CD8-positive, alpha-beta memory T cell (primary cell): ENCODE measurements at regions not wholly inside any gene's neighbourhood (a gene's known extent, or its start where the extent isn't known, plus 50 kb on each side); places are given as distances from the start of the nearest gene placed in this dataset.

Experiments
- CTCF ChIA-PET: fragments of 350-600 bp; sonication (Branson Sonifier 250); formaldehyde crosslinking; loops from one replicate; lab custom pipeline; 2021; ENCODE audit warnings: antibody characterized with exemption; lab: Charles Lee
- POLR2A ChIA-PET: fragments of 350-600 bp; sonication (Branson Sonifier 250); formaldehyde crosslinking; loops from one replicate; lab custom pipeline; 2021; ENCODE audit warnings: antibody characterized with exemption; lab: Charles Lee
- DNase-seq, 5 donors: peaks; one replicate each; pipeline versions ENCODE4 v3.0.0 to v3.0.0-alpha.2; 2020 to 2022; ENCODE audit warnings: mixed read lengths in 1 of 5
- H3K27ac ChIP-seq: one replicate; pipeline ENCODE4 v1.7.0; 2013; ENCODE audit warnings: low read depth, mild to moderate bottlenecking, low read length, moderate library complexity
- H3K27me3 ChIP-seq: 2 replicates; pipeline ENCODE4 v1.7.0; 2013; ENCODE audit warnings: low read length, mild to moderate bottlenecking; ENCODE audit not compliant: insufficient read depth, poor library complexity, severe bottlenecking
- H3K36me3 ChIP-seq: 2 replicates; pipeline ENCODE4 v1.7.0; 2013; ENCODE audit warnings: mild to moderate bottlenecking, low read length, moderate library complexity; ENCODE audit not compliant: insufficient read depth
- H3K4me1 ChIP-seq: 2 replicates; pipeline ENCODE4 v1.7.0; 2013; ENCODE audit warnings: mild to moderate bottlenecking, low read length, moderate library complexity; ENCODE audit not compliant: insufficient read depth
- H3K4me3 ChIP-seq: 2 replicates; pipeline ENCODE4 v1.7.0; 2013; ENCODE audit warnings: mild to moderate bottlenecking, low read length
- H3K9me3 ChIP-seq: 2 replicates; pipeline ENCODE4 v1.7.0; 2013; ENCODE audit warnings: mild to moderate bottlenecking, low read length
- H3K27ac Mint-ChIP-seq, 8 donors: one replicate each; pipeline ENCODE4 v1.8.0; 2020 to 2021; ENCODE audit warnings: mixed read lengths in 8 of 8, mild to moderate bottlenecking in 6 of 8, inconsistent platforms in 3 of 8, moderate library complexity in 3 of 8
- H3K27me3 Mint-ChIP-seq, 2 donors: one replicate each; pipeline ENCODE4 v1.8.0; 2020 to 2021; ENCODE audit warnings: mixed read lengths in 2 of 2, mild to moderate bottlenecking in 1 of 2, moderate library complexity in 1 of 2
- H3K36me3 Mint-ChIP-seq, 3 donors: one replicate each; pipeline ENCODE4 v1.8.0; 2020 to 2021; ENCODE audit warnings: mixed read lengths in 3 of 3, inconsistent platforms in 1 of 3, mild to moderate bottlenecking in 1 of 3
- H3K4me1 Mint-ChIP-seq, 3 donors: one replicate each; pipeline ENCODE4 v1.8.0; 2020 to 2021; ENCODE audit warnings: mixed read lengths in 3 of 3, inconsistent platforms in 1 of 3, mild to moderate bottlenecking in 1 of 3
- H3K4me3 Mint-ChIP-seq, 7 donors: one replicate each; pipeline ENCODE4 v1.8.0; 2020 to 2021; ENCODE audit warnings: mixed read lengths in 7 of 7, mild to moderate bottlenecking in 6 of 7, moderate library complexity in 4 of 7, inconsistent platforms in 2 of 7
- H3K9me3 Mint-ChIP-seq, 5 donors: one replicate each; pipeline ENCODE4 v1.8.0; 2020 to 2022; ENCODE audit warnings: mixed read lengths in 5 of 5, mild to moderate bottlenecking in 3 of 5, moderate library complexity in 2 of 5, inconsistent platforms in 1 of 5

DNA sequence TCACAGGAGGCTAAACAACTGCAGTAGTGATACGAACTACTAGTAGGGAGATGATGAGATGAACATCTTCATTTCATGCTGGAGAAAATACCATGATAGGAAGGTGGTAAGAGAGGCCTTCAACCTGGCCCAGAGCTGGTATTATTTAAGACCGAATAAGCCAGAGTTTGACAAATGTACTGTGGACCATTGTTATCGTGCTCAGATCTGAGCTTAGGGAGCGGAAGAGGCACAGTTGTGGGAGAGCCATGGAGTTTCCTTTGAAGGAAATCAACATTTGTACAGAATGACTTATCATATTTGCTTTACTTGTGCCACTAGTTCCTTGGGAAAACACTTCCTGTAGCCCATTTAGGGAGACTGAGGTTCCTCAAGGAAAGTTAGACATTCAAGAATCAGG is 260.6 kb upstream of the TNP1 start:
- no peak overlapping the region for H3K4me3 Mint-ChIP-seq
- DNase-seq, result no peak
- peaks cover 0 to 3% (median 0%) of the 10 kb centered on the region in 5 donors for H3K9me3 Mint-ChIP-seq
- H3K4me3 ChIP-seq, result no peak overlapping the region
- H3K36me3 Mint-ChIP-seq, result no peaks in the 10 kb centered on the region
- H3K27ac ChIP-seq, result no peak overlapping the region
- no peaks in the 10 kb centered on the region for H3K4me1 ChIP-seq
- H3K4me1 Mint-ChIP-seq, result no peaks in the 10 kb centered on the region
- no peak overlapping the region for H3K27ac Mint-ChIP-seq
- peaks cover 4 to 5% of the 10 kb centered on the region in 2 donors for H3K27me3 Mint-ChIP-seq
- no peaks in the 10 kb centered on the region for H3K27me3 ChIP-seq
- H3K9me3 ChIP-seq, result no peaks in the 10 kb centered on the region
- ChIA-PET CTCF (no interaction called here), POLR2A (no interaction called here)
- no peaks in the 10 kb centered on the region for H3K36me3 ChIP-seq

- Mint-ChIP-seq H3K4me1 (no peaks in the 10 kb centered on the region), H3K27me3 (peaks cover 4 to 5% of the 10 kb centered on the region in 2 donors), H3K27ac (no peak overlapping the region), H3K4me3 (no peak overlapping the region), H3K36me3 (no peaks in the 10 kb centered on the region), H3K9me3 (peaks cover 0 to 3% (median 0%) of the 10 kb centered on the region in 5 donors)
- no peak for DNase-seq
- no peaks in the 10 kb centered on the region for H3K27me3 ChIP-seq
- H3K36me3 ChIP-seq, result no peaks in the 10 kb centered on the region
- H3K4me3 ChIP-seq, result no peak overlapping the region
- ChIA-PET POLR2A (no interaction called here), CTCF (no interaction called here)
- no peaks in the 10 kb centered on the region for H3K9me3 ChIP-seq
- H3K4me1 ChIP-seq, result no peaks in the 10 kb centered on the region
- H3K27ac ChIP-seq, result no peak overlapping the region
Observed at GRCh38 chr2:217118559-217119284, 258.9 kb upstream of the TNP1 start.

DNA sequence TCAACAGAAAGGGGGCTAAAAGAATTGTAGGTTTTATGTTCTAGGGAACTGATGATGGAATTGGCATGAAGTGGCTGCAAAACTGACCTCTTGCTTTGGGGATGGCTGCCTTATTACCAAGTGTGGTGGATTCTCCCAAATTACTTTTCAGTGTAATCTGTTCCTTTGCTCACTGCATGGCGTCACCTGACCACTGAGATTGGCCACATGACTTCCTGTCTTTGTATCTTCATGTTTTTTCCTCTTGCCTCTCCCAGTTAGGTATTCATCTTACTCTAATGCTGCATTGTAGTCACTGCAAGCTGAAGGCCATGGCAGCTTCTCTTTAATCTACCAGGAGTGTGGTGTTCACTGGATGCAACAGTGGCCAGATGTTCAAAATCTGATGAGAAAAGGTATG is 257.7 kb upstream of the TNP1 start:
- Mint-ChIP-seq H3K27me3 (peaks cover 4 to 7% of the 10 kb centered on the region in 2 donors), H3K4me3 (no peak overlapping the region), H3K4me1 (no peaks in the 10 kb centered on the region), H3K9me3 (peaks cover 0 to 3% (median 0%) of the 10 kb centered on the region in 5 donors), H3K27ac (no peak overlapping the region), H3K36me3 (no peaks in the 10 kb centered on the region)
- no peak for DNase-seq
- no peaks in the 10 kb centered on the region for H3K27me3 ChIP-seq
- CTCF ChIA-PET, result no interaction called here
- no peaks in the 10 kb centered on the region for H3K9me3 ChIP-seq
- POLR2A ChIA-PET, result no interaction called here
- H3K4me1 ChIP-seq, result no peaks in the 10 kb centered on the region
- H3K4me3 ChIP-seq, result no peak overlapping the region
- H3K27ac ChIP-seq, result no peak overlapping the region
- H3K36me3 ChIP-seq, result no peaks in the 10 kb centered on the region

- H3K4me3 Mint-ChIP-seq, result no peak overlapping the region
- H3K36me3 Mint-ChIP-seq, result no peaks in the 10 kb centered on the region
- ChIA-PET POLR2A (no interaction called here), CTCF (no interaction called here)
- H3K27ac ChIP-seq, result no peak overlapping the region
- no peak overlapping the region for H3K27ac Mint-ChIP-seq
- no peaks in the 10 kb centered on the region for H3K9me3 ChIP-seq
- DNase-seq, result no peak
- no peaks in the 10 kb centered on the region for H3K27me3 ChIP-seq
- H3K36me3 ChIP-seq, result no peaks in the 10 kb centered on the region
- H3K4me1 ChIP-seq, result no peaks in the 10 kb centered on the region
- no peak overlapping the region for H3K4me3 ChIP-seq
- peaks cover 4 to 7% of the 10 kb centered on the region in 2 donors for H3K27me3 Mint-ChIP-seq
- peaks cover 0 to 3% (median 0%) of the 10 kb centered on the region in 5 donors for H3K9me3 Mint-ChIP-seq
- H3K4me1 Mint-ChIP-seq, result no peaks in the 10 kb centered on the region
Observed at GRCh38 chr2:217116610-217117009, 256.7 kb upstream of the TNP1 start.

- POLR2A ChIA-PET, result no interaction called here
Observed at GRCh38 chr2:217114117-217114516, 254.3 kb upstream of the TNP1 start.

GRCh38 chr2:217113491-217113890 is 253.6 kb upstream of the TNP1 start:
- Histone ChIP-seq H3K27me3 (no peaks in the 10 kb centered on the region), H3K27ac (no peak overlapping the region), H3K36me3 (no peaks in the 10 kb centered on the region), H3K9me3 (no peaks in the 10 kb centered on the region), H3K4me3 (no peak overlapping the region), H3K4me1 (no peaks in the 10 kb centered on the region)
- Mint-ChIP-seq H3K36me3 (no peaks in the 10 kb centered on the region), H3K9me3 (peaks cover 0 to 3% (median 0%) of the 10 kb centered on the region in 5 donors), H3K4me1 (no peaks in the 10 kb centered on the region), H3K4me3 (no peak overlapping the region), H3K27me3 (peaks cover 0 to 7% of the 10 kb centered on the region in 2 donors), H3K27ac (no peak overlapping the region)
- no peak for DNase-seq
- ChIA-PET POLR2A (no interaction called here), CTCF (no interaction called here)

More at GRCh38 chr2:217114117-217114516, 254.3 kb upstream of the TNP1 start:
- Histone ChIP-seq H3K36me3 (no peaks in the 10 kb centered on the region), H3K4me3 (no peak overlapping the region), H3K9me3 (no peaks in the 10 kb centered on the region), H3K27me3 (no peaks in the 10 kb centered on the region), H3K4me1 (no peaks in the 10 kb centered on the region), H3K27ac (no peak overlapping the region)
- no peak for DNase-seq
- Mint-ChIP-seq H3K27me3 (peaks cover 4 to 7% of the 10 kb centered on the region in 2 donors), H3K27ac (no peak overlapping the region), H3K4me3 (no peak overlapping the region), H3K9me3 (peaks cover 0 to 3% (median 0%) of the 10 kb centered on the region in 5 donors), H3K4me1 (no peaks in the 10 kb centered on the region), H3K36me3 (no peaks in the 10 kb centered on the region)
- CTCF ChIA-PET, result no interaction called here

- no peaks in the 10 kb centered on the region for H3K9me3 Mint-ChIP-seq
- DNase-seq, result no peak
- ChIA-PET CTCF (no interaction called here), POLR2A (no interaction called here)
- Histone ChIP-seq H3K9me3 (no peaks in the 10 kb centered on the region), H3K4me1 (no peaks in the 10 kb centered on the region), H3K27ac (no peak overlapping the region), H3K27me3 (no peaks in the 10 kb centered on the region), H3K4me3 (no peak overlapping the region), H3K36me3 (no peaks in the 10 kb centered on the region)
- H3K36me3 Mint-ChIP-seq, result no peaks in the 10 kb centered on the region
- H3K27ac Mint-ChIP-seq, result no peak overlapping the region
- no peak overlapping the region for H3K4me3 Mint-ChIP-seq
- no peaks in the 10 kb centered on the region for H3K4me1 Mint-ChIP-seq
- H3K27me3 Mint-ChIP-seq, result peaks cover 0 to 1% of the 10 kb centered on the region in 2 donors
Observed at GRCh38 chr2:217110550-217110949, 250.7 kb upstream of the TNP1 start.

GRCh38 chr2:217108575-217109027 is 248.7 kb upstream of the TNP1 start:
- no peak overlapping the region for H3K27ac Mint-ChIP-seq
- ChIA-PET POLR2A (no interaction called here), CTCF (no interaction called here)
- H3K4me1 ChIP-seq, result no peaks in the 10 kb centered on the region
- H3K9me3 ChIP-seq, result no peaks in the 10 kb centered on the region
- no peak overlapping the region for H3K4me3 Mint-ChIP-seq
- H3K9me3 Mint-ChIP-seq, result no peaks in the 10 kb centered on the region
- no peaks in the 10 kb centered on the region for H3K36me3 Mint-ChIP-seq
- no peak overlapping the region for H3K4me3 ChIP-seq
- no peaks in the 10 kb centered on the region for H3K27me3 ChIP-seq
- peaks cover 0 to 1% of the 10 kb centered on the region in 2 donors for H3K27me3 Mint-ChIP-seq
- no peak for DNase-seq
- no peaks in the 10 kb centered on the region for H3K36me3 ChIP-seq
- peak overlapping the region; percentile 35 for H3K27ac ChIP-seq
- no peaks in the 10 kb centered on the region for H3K4me1 Mint-ChIP-seq
